NCI-H748 treated with DMSO at 0.1 percent for 48 hours (cell line): ENCODE measurements at regions not wholly inside any gene's neighbourhood (a gene's known extent, or its start where the extent isn't known, plus 50 kb on each side); places are given as distances from the start of the nearest gene placed in this dataset.

ENCODE experiments used
- DNase-seq: peaks from one replicate; lab custom pipeline; 2025; lab: John Stamatoyannopoulos, UW

DNA sequence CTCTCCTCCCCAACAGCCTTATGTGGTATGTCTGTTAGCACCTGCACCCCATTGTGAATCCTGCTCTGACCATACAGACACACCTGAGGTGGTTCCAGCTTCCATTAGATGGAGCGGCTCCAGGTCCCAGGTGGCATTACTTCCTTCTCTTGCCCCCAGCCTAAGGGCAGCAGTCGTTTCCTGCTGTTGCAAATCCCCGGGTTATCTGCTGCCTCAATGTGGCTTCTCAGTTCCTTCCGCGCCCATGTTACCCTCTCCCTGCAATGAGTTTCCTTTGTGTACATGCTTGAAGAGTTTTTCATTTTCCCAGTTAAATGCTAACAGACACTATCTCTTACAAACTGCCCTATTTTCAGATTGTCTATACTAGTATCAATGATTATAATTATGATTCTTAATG lies 62.8 kb upstream of the PRKCQ start:
- DNase-seq: no peak

DNA sequence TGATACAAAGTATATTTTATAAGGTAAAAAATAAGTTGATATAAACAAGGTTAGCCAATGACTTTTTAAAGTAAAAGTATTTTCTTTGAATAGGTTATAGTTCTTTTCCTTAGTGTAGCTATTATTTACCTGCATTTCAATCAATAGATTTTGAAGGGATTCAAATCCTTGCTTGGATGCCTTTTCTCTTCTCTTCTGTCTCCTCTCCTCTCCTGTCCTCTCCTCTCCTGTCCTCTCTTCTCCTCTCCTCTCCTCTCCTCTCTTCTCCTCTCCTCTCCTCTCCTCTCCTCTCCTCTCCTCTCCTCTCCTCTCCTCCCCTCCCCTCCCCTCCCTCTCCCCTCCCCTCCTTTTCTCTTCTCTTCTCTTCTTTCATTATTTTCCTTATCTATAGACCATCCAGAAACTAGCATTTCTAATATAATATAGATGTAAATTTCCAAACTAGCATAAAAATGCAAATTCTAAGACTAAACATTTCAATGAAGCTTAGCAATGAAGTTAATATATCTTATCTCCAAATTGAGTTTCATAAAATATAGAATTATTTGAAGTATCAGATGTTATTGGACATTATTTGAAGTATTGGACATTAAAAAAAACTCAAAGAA lies 60.5 kb upstream of the PRKCQ start:
- no peak for DNase-seq

DNA sequence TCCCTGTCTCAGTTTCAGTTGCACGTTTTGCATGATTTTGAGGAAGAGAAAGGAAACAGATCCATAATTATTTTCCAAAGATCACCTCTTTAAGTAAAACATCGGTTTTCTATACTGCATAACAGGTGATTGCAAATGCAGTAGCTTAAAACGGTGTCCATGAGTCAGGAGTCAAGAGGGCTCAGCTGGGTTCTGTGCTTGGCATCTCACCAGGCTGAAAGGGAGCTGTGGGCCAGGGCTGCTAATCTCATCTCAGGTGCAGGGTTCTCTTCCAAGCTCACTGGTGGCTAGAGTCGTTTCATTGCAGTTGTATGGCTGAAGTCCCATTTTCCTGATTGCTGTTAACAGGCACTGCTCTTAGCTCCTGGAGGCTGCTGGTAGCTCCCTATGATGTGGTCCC lies 57.0 kb upstream of the PRKCQ start:
- no peak for DNase-seq

DNA sequence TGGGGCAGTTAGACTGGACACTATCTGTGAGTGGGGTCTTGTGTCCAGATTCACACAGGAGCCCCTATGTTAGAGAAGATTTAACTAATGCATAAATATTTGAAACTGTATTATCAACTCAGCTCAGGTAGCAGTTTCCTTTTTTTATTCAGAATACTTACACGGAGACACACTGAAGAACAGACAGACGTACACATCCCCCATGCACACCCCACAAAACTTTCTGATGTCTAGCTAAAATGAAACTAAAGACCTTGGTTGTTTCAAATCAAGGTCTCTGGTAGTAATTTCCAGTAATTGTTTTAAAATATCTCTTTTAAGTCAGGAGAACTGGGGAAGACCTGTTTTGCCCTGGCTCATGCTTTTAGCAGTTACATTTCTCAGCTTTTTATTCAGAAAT lies 55.7 kb upstream of the PRKCQ start:
- DNase-seq: no peak
